COLO829 (cell line): ENCODE measurements at regions not wholly inside any gene's neighbourhood (a gene's known extent, or its start where the extent isn't known, plus 50 kb on each side); places are given as distances from the start of the nearest gene placed in this dataset.
A peak's percentile ranks its signal among the peaks of the same experiment; 100 is the strongest.

Source experiments
- DNase-seq: peaks from one replicate; pipeline ENCODE4 v3.0.0; 2012; ENCODE audit warnings: low spot score

GRCh38 chr16:73214825-73215677, 167.1 kb upstream of the ZFHX3 start:
- no peak for DNase-seq

GRCh38 chr16:73213732-73214455, 166.0 kb upstream of the ZFHX3 start:
- no peak for DNase-seq

- DNase-seq = no peak
Observed at GRCh38 chr16:73212431-73212830, 164.5 kb upstream of the ZFHX3 start.

GRCh38 chr16:73210686-73211085, 162.8 kb upstream of the ZFHX3 start:
- no peak for DNase-seq

- DNase-seq = no peak
Observed at GRCh38 chr16:73210084-73210483, 162.2 kb upstream of the ZFHX3 start.

- no peak for DNase-seq
Observed at GRCh38 chr16:73209190-73209589, 161.3 kb upstream of the ZFHX3 start.

- DNase-seq = peak; percentile 8
Observed at GRCh38 chr16:73206151-73206707, 158.3 kb upstream of the ZFHX3 start.

GRCh38 chr16:73205153-73205886, 157.4 kb upstream of the ZFHX3 start:
- no peak for DNase-seq

GRCh38 chr16:73204359-73205152, 156.6 kb upstream of the ZFHX3 start:
- no peak for DNase-seq

GRCh38 chr16:73202161-73202729, 154.3 kb upstream of the ZFHX3 start:
- DNase-seq = no peak

GRCh38 chr16:73199214-73199613, 151.3 kb upstream of the ZFHX3 start:
- DNase-seq = no peak

GRCh38 chr16:73198481-73198880, 150.6 kb upstream of the ZFHX3 start:
- no peak for DNase-seq

GRCh38 chr16:73197598-73197997, 149.7 kb upstream of the ZFHX3 start:
- DNase-seq = no peak

GRCh38 chr16:73196670-73197069, 148.7 kb upstream of the ZFHX3 start:
- peak; percentile 81 for DNase-seq

- DNase-seq = no peak
Observed at GRCh38 chr16:73193464-73193863, 145.5 kb upstream of the ZFHX3 start.

- DNase-seq = no peak
Observed at GRCh38 chr16:73192232-73192894, 144.4 kb upstream of the ZFHX3 start.

- no peak for DNase-seq
Observed at GRCh38 chr16:73191660-73192046, 143.7 kb upstream of the ZFHX3 start.

GRCh38 chr16:73190688-73191659, 143.0 kb upstream of the ZFHX3 start:
- no peak for DNase-seq

GRCh38 chr16:73190256-73190655, 142.3 kb upstream of the ZFHX3 start:
- no peak for DNase-seq
